Left ventricle myocardium inferior (tissue), 1 donor: ENCODE measurements at regions not wholly inside any gene's neighbourhood (a gene's known extent, or its start where the extent isn't known, plus 50 kb on each side); places are given as distances from the start of the nearest gene placed in this dataset.

Source experiments
- DNase-seq: peaks from one replicate; pipeline ENCODE4 v3.0.0-alpha.2; 2020
- H3K27ac ChIP-seq: fragments of 200-600 bp; replicated peaks from 2 replicates; pipeline ENCODE4 v1.8.0; 2021
- H3K27me3 ChIP-seq: fragments of 200-600 bp; 2 replicates; pipeline ENCODE4 v1.8.0; 2021; ENCODE audit warnings: low read depth
- H3K36me3 ChIP-seq: fragments of 200-600 bp; 2 replicates; pipeline ENCODE4 v1.8.0; 2021
- H3K4me1 ChIP-seq: fragments of 200-600 bp; 2 replicates; pipeline ENCODE4 v1.8.0; 2021
- H3K4me3 ChIP-seq: fragments of 200-600 bp; 2 replicates; pipeline ENCODE4 v1.8.0; 2021; ENCODE audit warnings: mild to moderate bottlenecking, moderate library complexity
- H3K9me3 ChIP-seq: fragments of 200-600 bp; replicated peaks from 2 replicates; pipeline ENCODE4 v1.8.0; 2021
- CTCF ChIP-seq: fragments of 200-600 bp; IDR thresholded peaks from 2 replicates; pipeline ENCODE4 v1.8.0; 2021; ENCODE audit warnings: antibody characterized with exemption, mild to moderate bottlenecking, borderline replicate concordance
- intact Hi-C: fragments of 100-400 bp; cut with micrococcal nuclease; formaldehyde crosslinking; loops from one replicate; pipeline ENCODE4 v1.11.0; 2022
- donor health status: DM: no; HTN: yes; CAD: no; lungs with severe emphysema.

GRCh38 chr14:43764433-43764832 lies 742.6 kb downstream of the FSCB start:
- intact Hi-C loops = no loop called here
- no peak for TF ChIP-seq CTCF
- H3K36me3 ChIP-seq = no peaks in the 10 kb centered on the region
- H3K27ac ChIP-seq = no peak overlapping the region
- H3K9me3 ChIP-seq = peaks cover 16% of the 10 kb centered on the region
- H3K4me3 ChIP-seq = no peak overlapping the region
- no peaks in the 10 kb centered on the region for H3K4me1 ChIP-seq
- no peak for DNase-seq
- no peaks in the 10 kb centered on the region for H3K27me3 ChIP-seq

- DNase-seq = no peak
- Histone ChIP-seq H3K27me3 (no peaks in the 10 kb centered on the region), H3K4me1 (no peaks in the 10 kb centered on the region), H3K4me3 (no peak overlapping the region), H3K36me3 (no peaks in the 10 kb centered on the region), H3K27ac (no peak overlapping the region), H3K9me3 (no peaks in the 10 kb centered on the region)
- TF ChIP-seq CTCF = no peak
- intact Hi-C loops = no loop called here
Observed at GRCh38 chr14:43755707-43756106, 751.4 kb downstream of the FSCB start.

- no peak for DNase-seq
- Histone ChIP-seq H3K4me3 (no peak overlapping the region), H3K36me3 (no peaks in the 10 kb centered on the region), H3K27ac (no peak overlapping the region), H3K4me1 (no peaks in the 10 kb centered on the region), H3K27me3 (no peaks in the 10 kb centered on the region), H3K9me3 (no peaks in the 10 kb centered on the region)
- intact Hi-C loops = no loop called here
- TF ChIP-seq CTCF = no peak
Observed at GRCh38 chr14:43754838-43755237, 752.2 kb downstream of the FSCB start.

- Histone ChIP-seq H3K27me3 (no peaks in the 10 kb centered on the region), H3K27ac (no peak overlapping the region), H3K4me1 (no peaks in the 10 kb centered on the region), H3K36me3 (no peaks in the 10 kb centered on the region), H3K9me3 (no peaks in the 10 kb centered on the region), H3K4me3 (no peak overlapping the region)
- intact Hi-C loops = no loop called here
- no peak for DNase-seq
- TF ChIP-seq CTCF = no peak
Observed at GRCh38 chr14:43745746-43746145, 761.3 kb downstream of the FSCB start.

GRCh38 chr14:43735932-43736331 lies 771.2 kb downstream of the FSCB start:
- no peak overlapping the region for H3K4me3 ChIP-seq
- TF ChIP-seq CTCF = no peak
- H3K9me3 ChIP-seq = no peaks in the 10 kb centered on the region
- no peak overlapping the region for H3K27ac ChIP-seq
- DNase-seq = no peak
- H3K4me1 ChIP-seq = no peaks in the 10 kb centered on the region
- intact Hi-C loops = no loop called here
- no peaks in the 10 kb centered on the region for H3K36me3 ChIP-seq
- no peaks in the 10 kb centered on the region for H3K27me3 ChIP-seq

- Histone ChIP-seq H3K27ac (no peak overlapping the region), H3K4me1 (no peaks in the 10 kb centered on the region), H3K4me3 (no peak overlapping the region), H3K27me3 (no peaks in the 10 kb centered on the region), H3K9me3 (no peaks in the 10 kb centered on the region), H3K36me3 (no peaks in the 10 kb centered on the region)
- DNase-seq = no peak
- intact Hi-C loops = no loop called here
- no peak for TF ChIP-seq CTCF
Observed at GRCh38 chr14:43729143-43729542, 777.9 kb downstream of the FSCB start.
